ENCODE measurements at regions not wholly inside any gene's neighbourhood (a gene's known extent, or its start where the extent isn't known, plus 50 kb on each side); places are given as distances from the start of the nearest gene placed in this dataset.

DNA sequence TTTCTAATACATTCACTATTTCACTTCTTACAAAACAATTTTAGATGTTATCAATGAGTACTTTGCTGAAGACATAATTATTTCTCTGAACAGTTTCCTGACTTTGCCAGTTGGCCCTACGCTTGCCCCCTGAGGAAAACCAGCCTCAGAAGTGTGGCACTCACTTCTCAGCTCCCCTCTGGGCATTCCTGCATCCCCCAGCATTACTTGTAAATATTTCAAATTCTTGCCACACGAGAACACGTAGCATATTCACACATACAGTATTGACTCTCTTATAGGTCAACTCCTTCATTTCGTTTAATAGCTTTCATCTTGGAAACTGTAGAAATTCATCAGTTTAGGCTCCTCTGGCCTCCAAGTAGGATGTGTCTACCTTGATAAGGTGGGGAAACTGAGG is 65.2 kb downstream of the OTX2 start:
- no peak for DNase-seq
- H3K4me3 ChIP-seq (ENCODE audit: low read depth, low read length), result no peak overlapping the region
- H3K4me1 ChIP-seq, result no peaks in the 10 kb centered on the region; the same call in 1 of the 2 replicates
- TF ChIP-seq, protein P1, sequence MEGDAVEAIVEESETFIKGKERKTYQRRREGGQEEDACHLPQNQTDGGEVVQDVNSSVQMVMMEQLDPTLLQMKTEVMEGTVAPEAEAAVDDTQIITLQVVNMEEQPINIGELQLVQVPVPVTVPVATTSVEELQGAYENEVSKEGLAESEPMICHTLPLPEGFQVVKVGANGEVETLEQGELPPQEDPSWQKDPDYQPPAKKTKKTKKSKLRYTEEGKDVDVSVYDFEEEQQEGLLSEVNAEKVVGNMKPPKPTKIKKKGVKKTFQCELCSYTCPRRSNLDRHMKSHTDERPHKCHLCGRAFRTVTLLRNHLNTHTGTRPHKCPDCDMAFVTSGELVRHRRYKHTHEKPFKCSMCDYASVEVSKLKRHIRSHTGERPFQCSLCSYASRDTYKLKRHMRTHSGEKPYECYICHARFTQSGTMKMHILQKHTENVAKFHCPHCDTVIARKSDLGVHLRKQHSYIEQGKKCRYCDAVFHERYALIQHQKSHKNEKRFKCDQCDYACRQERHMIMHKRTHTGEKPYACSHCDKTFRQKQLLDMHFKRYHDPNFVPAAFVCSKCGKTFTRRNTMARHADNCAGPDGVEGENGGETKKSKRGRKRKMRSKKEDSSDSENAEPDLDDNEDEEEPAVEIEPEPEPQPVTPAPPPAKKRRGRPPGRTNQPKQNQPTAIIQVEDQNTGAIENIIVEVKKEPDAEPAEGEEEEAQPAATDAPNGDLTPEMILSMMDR (IDR thresholded peaks at IDR 0.05; ENCODE audit: low read depth, low read length), result no peak
- H3K9me3 ChIP-seq, result no peaks in the 10 kb centered on the region
- no peaks in the 10 kb centered on the region for H3K27me3 ChIP-seq
- H3K36me3 ChIP-seq, result no peaks in the 10 kb centered on the region

DNA sequence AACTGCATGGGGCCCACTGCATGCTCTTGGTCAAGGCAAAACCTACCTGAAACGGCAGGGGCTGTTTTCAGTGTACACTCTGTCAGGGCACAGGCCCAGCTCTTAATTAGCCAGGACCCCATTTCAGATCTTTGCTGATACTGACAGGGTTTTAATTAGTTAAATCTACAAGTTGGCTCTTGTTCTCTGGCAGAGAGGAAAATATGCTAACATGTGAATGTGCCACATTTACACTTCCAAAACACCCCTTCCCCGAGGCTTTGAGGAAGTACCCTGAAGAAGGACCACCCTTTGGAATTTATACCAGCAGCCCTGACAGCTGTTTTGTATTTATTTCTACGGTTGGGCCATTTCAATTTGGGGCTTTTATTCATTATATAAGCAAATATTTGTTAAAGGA is 66.3 kb downstream of the OTX2 start:
- no peaks in the 10 kb centered on the region for H3K9me3 ChIP-seq
- H3K36me3 ChIP-seq, result no peaks in the 10 kb centered on the region
- H3K4me3 ChIP-seq (ENCODE audit: low read depth, low read length), result no peak overlapping the region
- DNase-seq, result no peak
- TF ChIP-seq, protein P1 (IDR thresholded peaks at IDR 0.05; ENCODE audit: low read depth, low read length), result no peak
- no peaks in the 10 kb centered on the region for H3K27me3 ChIP-seq
- H3K4me1 ChIP-seq, result no peaks in the 10 kb centered on the region; the same call in 1 of the 2 replicates

DNA sequence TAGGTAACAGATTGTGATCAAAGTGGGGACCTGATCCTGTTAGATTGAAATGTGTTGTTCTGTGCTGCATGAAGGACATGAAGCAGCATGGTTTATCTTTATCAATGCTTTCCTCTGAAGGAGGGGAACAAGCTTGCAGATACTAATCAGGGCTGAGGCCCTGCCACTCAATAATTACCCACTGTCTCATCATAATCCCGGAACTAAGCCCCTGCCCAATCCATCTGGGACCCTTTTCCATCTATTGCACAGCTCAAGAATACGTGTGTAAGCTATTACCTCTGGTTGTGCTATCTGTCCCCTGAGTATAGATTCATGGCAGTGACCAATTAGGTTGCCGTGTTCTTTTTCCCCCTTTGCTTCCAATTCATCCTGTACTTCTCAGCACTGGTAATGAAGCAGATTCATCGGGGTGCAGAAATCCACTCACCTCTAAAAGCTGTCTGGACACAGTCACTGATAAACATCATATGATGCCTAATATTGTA is 67.8 kb downstream of the OTX2 start:
- no peaks in the 10 kb centered on the region for H3K36me3 ChIP-seq
- no peak overlapping the region for H3K4me3 ChIP-seq (ENCODE audit: low read depth, low read length)
- no peaks in the 10 kb centered on the region; the same call in 1 of the 2 replicates for H3K4me1 ChIP-seq
- no peaks in the 10 kb centered on the region for H3K9me3 ChIP-seq
- TF ChIP-seq, protein P1 (IDR thresholded peaks at IDR 0.05; ENCODE audit: low read depth, low read length), result no peak
- DNase-seq, result no peak
- no peaks in the 10 kb centered on the region for H3K27me3 ChIP-seq

DNA sequence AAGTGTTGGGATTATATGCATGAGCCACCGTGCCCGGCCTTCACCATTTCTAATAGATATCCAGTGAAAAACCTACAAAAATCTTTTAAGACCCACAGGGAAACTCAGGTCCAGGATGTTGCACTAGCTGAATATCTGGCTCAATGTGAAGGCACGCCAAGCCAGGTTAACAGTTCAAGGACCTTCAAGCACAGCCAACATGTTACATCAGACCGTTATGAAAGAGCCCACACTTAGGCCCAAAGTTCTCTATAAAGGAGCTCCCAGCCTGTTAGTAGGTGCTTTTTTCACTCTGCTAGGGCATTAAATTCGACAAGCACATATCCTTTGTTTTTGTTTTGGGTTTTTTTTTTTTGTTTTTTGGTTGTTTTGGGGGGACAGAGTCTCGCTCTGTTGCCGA is 69.0 kb downstream of the OTX2 start:
- Histone ChIP-seq H3K27me3 (no peaks in the 10 kb centered on the region), H3K4me1 (no peaks in the 10 kb centered on the region; the same call in 1 of the 2 replicates), H3K36me3 (no peaks in the 10 kb centered on the region), H3K9me3 (no peaks in the 10 kb centered on the region), H3K4me3 (ENCODE audit: low read depth, low read length) (no peak overlapping the region)
- TF ChIP-seq, protein P1 (IDR thresholded peaks at IDR 0.05; ENCODE audit: low read depth, low read length), result no peak
- no peak for DNase-seq

DNA sequence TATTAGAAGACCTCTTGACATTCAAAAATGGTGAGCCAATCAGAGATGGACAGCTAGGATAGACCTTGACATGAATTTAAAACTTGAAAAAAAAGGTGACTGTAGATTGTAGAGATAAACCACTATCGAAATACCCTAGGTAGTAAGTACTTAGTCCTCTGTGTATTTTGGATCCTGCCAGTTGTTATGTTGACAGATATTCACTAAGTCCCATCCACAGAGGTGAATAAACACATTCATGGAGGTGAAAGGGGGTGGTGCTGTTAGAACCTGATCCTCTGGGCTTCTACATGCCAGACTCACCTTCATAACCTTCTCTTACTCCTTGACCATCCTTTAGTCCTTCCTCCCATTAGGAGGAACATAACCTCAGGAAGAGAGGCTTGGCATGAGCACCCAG is 72.3 kb downstream of the OTX2 start:
- TF ChIP-seq, protein P1 (IDR thresholded peaks at IDR 0.05; ENCODE audit: low read depth, low read length), result no peak
- H3K27me3 ChIP-seq, result peaks cover 7% of the 10 kb centered on the region
- H3K9me3 ChIP-seq, result no peaks in the 10 kb centered on the region
- no peaks in the 10 kb centered on the region for H3K36me3 ChIP-seq
- H3K4me3 ChIP-seq (ENCODE audit: low read depth, low read length), result no peak overlapping the region
- no peak for DNase-seq
- no peaks in the 10 kb centered on the region; the same call in 1 of the 2 replicates for H3K4me1 ChIP-seq

DNA sequence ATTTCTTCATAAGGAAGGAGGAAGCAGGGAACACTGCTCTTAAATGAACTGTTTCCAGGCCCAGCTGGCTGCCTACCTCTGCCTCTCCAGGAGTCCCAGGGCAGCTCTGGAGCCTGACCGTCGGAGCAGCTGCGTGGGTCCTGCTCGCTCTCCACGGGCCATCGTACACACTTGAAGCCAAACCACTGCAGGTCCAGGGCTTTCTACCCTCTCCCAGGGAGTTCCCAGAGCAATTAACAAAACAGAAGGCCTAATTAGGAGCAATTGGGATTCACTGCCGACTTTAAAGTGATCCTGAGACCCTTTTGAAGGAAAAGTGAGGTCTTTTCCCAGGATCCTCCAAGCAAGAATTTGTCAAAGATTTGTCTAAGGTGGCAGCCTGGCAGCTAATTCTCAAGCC is 76.9 kb downstream of the OTX2 start:
- Histone ChIP-seq H3K4me3 (ENCODE audit: low read depth, low read length) (no peak overlapping the region), H3K4me1 (no peaks in the 10 kb centered on the region), H3K9me3 (no peaks in the 10 kb centered on the region), H3K36me3 (no peaks in the 10 kb centered on the region), H3K27me3 (peaks cover 31% of the 10 kb centered on the region)
- DNase-seq, result no peak
- TF ChIP-seq, protein P1 (IDR thresholded peaks at IDR 0.05; ENCODE audit: low read depth, low read length), result no peak
